HG03558 (cell line): ENCODE measurements at regions not wholly inside any gene's neighbourhood (a gene's known extent, or its start where the extent isn't known, plus 50 kb on each side); places are given as distances from the start of the nearest gene placed in this dataset.
"Not testable (repeated sequence)": the region's sequence is repeated elsewhere in the genome, so short reads cannot be mapped to it uniquely, and the experiment has no call there.

Experiments used
- ATAC-seq: cut with Tn5 transposase; IDR thresholded peaks from one replicate; pipeline ENCODE4 v1.9.1; 2021; ENCODE audit warnings: moderate number of reproducible peaks; ENCODE audit not compliant: unreplicated experiment; ENCODE audit errors: extremely low read depth

- ATAC-seq: no peak
Observed at GRCh38 chr4:174016251-174016650, 267.2 kb downstream of the FBXO8 start.

DNA sequence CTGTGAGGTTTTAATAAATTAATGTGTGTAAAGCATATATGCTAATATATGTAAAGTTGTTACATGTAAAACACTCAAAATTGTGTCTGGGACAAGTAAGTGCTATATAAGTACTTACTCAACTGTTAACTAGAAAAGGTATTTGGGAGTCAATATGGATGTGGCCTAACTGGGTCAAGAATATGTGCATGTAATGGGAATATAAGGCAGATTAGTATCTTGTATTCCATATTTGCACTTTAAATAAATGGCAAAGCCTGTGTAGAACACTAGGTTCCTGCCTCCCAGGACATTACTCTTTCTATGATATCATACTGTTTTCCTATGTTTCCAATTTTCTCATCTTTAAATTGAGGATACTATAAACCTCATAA, 270.6 kb downstream of the FBXO8 start:
- no peak for ATAC-seq

DNA sequence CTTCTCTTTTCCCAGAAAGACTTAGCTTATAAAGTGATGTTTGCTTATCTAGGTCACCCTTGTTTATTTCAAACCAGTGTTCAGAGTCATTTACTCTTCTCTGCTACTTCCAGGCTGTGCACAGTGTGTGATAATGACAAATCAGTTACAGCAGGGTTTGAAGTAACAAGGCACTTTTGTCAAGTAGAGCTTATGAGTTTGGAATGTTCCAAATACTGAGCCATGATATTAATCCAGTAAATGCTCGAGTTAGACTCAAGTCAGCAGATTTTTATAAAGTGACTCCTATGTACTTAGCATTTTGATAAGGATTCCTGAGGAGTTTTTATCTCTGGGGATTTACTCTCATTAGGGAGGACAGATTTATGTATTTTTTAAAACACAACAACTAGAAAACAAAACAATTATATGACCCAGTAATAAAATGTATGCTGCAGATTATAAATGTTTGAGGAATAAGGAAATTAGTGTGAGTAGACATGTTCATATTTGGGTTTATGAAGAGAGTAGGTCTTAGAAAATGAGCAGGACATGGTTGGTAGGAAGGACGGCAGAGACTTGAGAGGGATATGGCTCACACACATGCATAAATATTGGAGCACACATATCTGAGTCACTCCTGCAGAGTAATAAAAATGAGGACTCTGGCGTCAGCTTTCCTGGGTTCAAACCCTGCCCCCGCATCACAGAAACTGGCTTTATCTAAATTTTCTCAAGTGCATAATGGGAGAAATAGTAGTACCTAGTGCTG, 271.2 kb downstream of the FBXO8 start:
- no peak for ATAC-seq

- ATAC-seq: no peak
Observed at GRCh38 chr4:174010547-174010946, 272.9 kb downstream of the FBXO8 start.

- ATAC-seq: no peak
Observed at GRCh38 chr4:174009686-174010451, 273.6 kb downstream of the FBXO8 start.

DNA sequence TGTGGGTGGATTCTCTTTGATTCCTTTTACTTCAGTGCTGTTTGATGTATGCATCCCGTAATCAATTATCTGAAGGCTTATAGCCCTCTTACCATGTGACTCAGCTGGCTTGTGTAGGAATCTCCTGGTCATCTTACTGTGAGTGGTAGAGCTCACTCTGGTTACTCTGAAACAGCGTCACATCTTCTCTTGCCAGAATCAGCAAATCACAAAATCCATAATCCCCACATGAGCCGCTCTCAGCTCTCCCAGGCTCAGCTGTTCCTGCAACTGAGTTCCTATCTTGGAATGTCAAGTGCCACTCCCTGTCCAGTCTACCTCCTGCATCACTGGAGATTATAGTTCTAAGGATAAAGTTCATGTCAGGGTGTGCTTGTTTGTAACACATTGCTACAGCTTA, 278.0 kb downstream of the FBXO8 start:
- ATAC-seq: no peak

DNA sequence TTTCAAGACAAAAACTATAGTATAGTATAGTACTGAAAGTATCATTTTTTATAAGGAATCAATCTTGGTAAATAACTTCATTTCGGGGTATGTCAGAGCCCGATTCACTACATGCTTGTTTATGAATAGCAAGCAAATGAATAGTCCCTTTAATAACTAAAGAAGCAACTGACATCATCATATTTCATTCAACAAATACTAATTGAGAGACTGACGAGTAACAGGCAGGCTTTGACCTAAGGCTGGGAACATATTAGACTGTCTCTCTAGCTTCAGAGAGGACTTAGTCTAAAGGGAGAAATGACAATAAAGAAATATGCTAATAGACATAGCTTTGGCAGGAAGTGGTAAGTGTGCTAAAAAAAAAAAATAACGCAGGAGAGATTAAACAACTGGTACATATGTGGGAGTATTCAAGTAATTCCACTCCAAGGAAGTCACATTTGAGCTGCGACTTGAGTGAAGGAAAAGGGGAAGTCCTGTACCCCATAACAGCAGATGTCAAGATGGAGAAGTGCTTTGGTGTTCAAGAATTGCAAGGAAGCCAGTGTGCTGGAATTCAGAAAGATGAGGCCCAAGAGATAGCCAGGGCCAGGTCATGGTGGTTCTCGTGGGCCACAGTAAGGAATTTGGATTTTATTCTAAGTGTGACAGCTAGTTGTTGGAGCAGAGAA, 284.9 kb downstream of the FBXO8 start:
- no peak for ATAC-seq

DNA sequence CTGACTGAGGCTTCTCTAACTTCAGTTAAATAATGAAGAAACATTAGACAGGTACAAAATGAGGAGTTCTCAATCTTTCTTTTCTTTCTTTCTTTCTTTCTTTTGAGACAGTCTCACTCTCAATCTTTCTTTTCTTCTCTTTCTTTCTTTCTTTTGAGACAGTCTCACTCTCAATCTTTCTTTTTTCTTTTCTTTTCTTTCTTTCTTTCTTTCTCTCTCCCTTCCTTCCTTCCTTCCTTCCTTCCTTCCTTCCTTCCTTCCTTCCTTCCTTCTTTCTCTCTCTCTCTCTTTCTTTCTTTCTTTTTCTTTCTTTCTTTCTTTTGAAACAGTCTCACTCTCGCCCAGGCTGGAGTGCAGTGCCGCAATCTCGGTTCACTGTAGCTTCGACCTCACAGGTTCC, 287.7 kb downstream of the FBXO8 start:
- ATAC-seq: not testable (repeated sequence)

DNA sequence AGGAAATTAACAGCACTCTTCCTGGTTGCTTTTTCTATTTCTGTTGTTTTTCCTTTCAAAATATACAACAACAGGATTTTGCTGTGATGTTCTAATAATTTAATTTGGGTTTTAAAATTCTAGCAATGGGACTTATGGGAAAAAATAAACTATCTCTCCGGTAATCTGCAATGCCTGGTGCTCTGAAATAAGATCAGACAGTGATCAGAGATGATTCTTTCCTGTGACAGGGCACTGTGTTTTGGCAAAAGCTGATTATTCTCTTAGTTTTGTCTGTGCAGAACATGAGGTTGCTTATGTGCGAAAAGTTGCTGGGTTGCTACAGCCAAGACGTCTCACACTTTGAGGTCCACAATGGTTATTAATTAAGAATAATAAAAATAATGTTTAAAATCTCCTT, 291.7 kb downstream of the FBXO8 start:
- no peak for ATAC-seq

GRCh38 chr4:173991316-173991715, 292.2 kb downstream of the FBXO8 start:
- no peak for ATAC-seq

DNA sequence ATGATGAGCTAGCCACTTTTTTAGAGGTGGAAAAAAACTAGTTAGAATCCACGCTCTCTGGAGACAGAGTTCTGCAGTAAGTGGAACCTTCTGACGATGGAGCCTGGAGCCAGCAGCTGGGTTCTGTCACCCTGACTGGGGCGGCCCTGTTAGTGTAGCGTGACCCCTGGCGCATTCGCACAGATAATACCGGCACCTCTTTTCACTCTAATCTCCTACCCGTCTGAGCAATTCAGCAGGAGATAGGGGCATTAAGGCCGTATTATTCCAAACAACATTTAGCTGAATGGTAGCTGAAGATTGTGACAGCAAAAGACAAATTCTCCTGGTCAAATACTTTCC, 292.6 kb downstream of the FBXO8 start:
- no peak for ATAC-seq

DNA sequence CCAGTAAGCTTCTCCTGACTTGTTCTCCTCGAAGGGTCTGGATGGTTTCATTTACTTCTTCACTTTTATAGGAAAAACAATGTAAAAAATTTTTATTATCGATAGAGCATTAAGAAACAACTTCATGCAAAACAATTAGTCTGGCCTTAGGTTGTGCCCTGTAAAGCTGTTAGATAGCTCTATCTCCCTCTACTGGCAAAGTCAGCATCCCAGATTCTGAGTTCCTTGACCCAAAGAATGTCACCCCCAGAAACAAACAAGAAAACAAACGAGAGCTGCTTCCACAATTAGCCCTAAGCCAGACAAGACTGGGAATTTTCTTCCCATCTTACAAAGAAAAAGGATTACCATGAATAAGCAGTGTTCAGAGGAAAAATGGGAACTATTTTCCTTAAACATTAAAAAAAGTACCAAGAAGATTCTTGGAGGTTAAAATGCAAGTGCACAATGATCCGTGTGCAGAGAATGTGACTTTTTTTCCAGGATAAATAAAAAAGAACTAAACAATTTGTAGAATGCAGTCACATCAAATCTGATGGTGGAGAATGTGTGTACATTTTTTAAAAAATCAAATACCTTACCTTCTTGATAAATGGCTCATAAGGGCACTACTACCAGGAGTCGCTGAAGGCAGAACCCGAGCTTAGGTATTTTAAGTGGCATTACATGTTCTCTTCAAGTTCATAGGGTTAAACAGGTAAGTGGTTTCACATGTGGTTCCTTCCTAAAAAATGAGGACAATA, 293.2 kb downstream of the FBXO8 start:
- ATAC-seq: no peak

DNA sequence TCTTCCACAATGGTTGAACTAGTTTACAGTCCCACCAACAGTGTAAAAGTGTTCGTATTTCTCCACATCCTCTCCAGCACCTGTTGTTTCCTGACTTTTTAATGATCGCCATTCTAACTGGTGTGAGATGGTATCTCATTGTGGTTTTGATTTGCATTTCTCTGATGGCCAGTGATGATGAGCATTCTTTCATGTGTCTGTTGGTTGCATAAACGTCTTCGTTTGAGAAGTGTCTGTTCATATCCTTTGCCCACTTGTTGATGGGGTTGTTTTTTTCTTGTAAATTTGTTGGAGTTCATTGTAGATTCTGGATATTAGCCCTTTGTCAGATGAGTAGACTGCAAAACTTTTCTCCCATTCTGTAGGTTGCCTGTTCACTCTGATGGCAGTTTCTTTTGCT, 319.9 kb downstream of the FBXO8 start:
- ATAC-seq: not testable (repeated sequence)

GRCh38 chr4:173960398-173960797, 323.1 kb downstream of the FBXO8 start:
- no peak for ATAC-seq

DNA sequence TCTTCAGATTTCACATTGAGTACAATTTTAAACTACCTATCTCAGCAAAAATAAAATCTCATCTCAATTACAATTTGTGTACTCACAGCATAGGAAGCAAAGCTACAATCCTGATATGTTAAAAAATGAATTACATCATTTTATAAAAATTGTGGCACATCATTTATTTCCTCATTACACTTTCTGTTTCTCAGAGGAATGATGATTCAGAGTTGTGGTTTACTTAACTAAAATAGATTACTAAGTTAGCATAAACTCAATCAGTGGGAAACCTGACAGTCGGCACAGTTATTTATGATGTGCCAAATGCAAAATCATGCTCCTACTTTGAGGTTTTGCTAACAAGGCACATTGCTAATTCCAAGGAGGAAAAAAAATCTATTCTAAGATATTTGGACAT, 325.0 kb downstream of the FBXO8 start:
- no peak for ATAC-seq

DNA sequence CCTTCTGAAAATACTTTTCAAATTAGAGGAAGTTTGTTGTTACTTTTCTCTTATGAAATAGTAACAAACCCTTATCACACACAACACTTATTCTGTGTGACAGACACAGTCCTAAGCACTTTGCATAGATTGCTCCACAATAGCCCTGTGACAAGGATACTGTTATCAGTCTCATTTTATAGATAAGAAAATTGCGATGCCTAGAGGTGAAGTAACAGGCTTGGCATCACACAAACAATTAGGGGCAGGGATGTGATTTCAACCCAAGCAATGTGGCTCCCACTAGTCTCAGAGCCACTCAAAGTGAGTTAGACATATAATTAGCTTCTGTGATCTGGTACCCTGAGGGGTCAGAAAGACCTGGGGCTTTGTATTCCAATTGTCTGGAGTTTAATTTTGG, 339.9 kb downstream of the FBXO8 start:
- ATAC-seq: no peak

- no peak for ATAC-seq
Observed at GRCh38 chr4:173940146-173940545, 343.3 kb downstream of the FBXO8 start.

GRCh38 chr4:173937631-173938270, 345.7 kb downstream of the FBXO8 start:
- ATAC-seq: no peak

- no peak for ATAC-seq
Observed at GRCh38 chr4:173936861-173937260, 346.6 kb downstream of the FBXO8 start.
